Activated naive CD8-positive, alpha-beta T cell (primary cell): ENCODE measurements at regions not wholly inside any gene's neighbourhood (a gene's known extent, or its start where the extent isn't known, plus 50 kb on each side); places are given as distances from the start of the nearest gene placed in this dataset.

Source experiments
- H3K27ac Mint-ChIP-seq: one replicate; pipeline ENCODE4 v1.8.0; 2021; ENCODE audit warnings: mixed read lengths
- H3K27me3 Mint-ChIP-seq: one replicate; pipeline ENCODE4 v1.8.0; 2021; ENCODE audit warnings: mixed read lengths
- H3K36me3 Mint-ChIP-seq: one replicate; pipeline ENCODE4 v1.8.0; 2021; ENCODE audit warnings: mixed read lengths
- H3K4me1 Mint-ChIP-seq: one replicate; pipeline ENCODE4 v1.8.0; 2021; ENCODE audit warnings: low read depth, mixed read lengths
- H3K4me3 Mint-ChIP-seq: one replicate; pipeline ENCODE4 v1.8.0; 2021; ENCODE audit warnings: mild to moderate bottlenecking, mixed read lengths
- H3K9me3 Mint-ChIP-seq: one replicate; pipeline ENCODE4 v1.8.0; 2021; ENCODE audit warnings: low read depth, mixed read lengths

DNA sequence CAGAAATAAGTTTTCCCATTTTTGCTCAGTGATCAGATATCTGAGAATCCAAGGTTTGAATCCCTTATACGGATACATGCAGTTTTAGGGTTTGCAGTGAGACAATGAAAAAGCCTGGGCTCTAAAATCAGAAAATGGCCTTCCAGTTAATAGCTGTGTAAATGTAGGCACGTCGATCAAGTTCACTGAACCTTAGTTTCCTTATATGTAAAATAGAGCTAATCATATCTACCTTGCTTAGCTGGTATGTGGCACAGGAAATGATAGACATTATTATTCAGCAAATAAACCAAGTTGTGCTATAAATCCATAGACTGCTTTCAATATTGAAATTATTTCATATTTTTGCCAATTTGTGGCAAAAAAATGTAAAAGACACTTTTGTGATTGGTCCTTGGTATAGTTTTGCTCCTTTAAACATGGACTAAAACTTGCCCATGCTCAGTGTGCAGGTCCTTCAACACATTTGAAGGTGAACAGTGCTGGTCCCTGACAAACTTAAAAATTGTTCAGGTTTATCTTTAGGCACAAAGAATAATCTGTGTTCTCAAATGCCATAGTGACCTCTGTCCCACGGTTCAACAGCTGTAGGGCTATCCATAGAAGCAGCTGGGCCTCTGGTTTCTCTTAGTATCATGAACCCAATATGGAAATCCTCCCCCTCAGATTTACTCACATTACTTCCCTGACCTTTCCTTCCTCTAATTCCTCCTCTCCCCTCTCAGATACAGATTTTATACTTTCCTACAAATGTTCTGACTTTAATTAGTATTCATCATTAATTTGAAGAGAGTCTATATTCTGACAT is 51.0 kb downstream of the CCDC54 start:
- peaks cover 17% of the 10 kb centered on the region for H3K4me1 Mint-ChIP-seq
- no peaks in the 10 kb centered on the region for H3K9me3 Mint-ChIP-seq
- peak overlapping the region; percentile 4 for H3K27ac Mint-ChIP-seq
- H3K4me3 Mint-ChIP-seq = no peak overlapping the region
- H3K36me3 Mint-ChIP-seq = no peaks in the 10 kb centered on the region
- H3K27me3 Mint-ChIP-seq = peaks cover 3% of the 10 kb centered on the region

DNA sequence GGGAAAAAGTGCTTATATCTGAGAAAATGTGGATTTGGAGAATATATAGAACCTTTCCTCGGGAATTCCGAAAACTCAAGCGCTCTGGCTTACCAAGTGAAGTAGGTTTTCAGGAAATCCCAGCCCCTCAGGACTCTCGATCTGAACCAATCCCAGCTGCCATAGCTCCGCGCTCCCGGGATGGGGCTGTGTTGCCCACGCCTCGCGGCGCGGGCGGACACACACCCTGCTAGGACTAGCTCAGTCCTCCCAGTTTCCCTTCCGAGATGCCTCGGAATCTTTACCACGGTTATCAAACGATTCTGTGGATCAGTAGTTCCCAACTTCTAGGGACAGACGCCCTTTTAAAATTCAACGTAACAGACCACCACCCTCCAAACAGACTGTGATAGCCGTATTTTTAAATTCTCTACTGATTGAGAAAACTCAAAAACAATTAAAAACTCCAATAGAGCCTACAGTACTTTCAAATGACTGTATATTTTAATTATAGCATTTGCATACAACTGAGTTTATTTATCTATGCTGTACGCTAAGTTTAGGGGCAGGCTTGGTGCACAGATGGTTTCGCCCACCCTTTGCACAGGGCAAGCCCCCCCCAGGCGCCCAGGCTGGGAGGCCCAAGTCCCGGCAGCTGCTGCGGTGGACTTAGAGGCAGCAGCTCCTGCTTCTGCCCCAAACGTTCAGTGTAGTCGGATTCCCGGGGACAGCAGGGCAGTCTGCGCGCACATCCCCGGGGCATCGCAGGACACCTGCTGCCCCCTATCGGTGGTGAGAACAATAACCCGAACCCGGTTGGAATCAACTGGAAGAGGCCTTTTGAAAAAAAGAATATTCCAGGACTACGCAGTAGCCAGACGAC is 52.3 kb downstream of the CCDC54 start:
- Mint-ChIP-seq H3K27ac (no peak overlapping the region), H3K4me3 (peak overlapping the region; percentile 86), H3K27me3 (peaks cover 3% of the 10 kb centered on the region), H3K36me3 (no peaks in the 10 kb centered on the region), H3K9me3 (no peaks in the 10 kb centered on the region), H3K4me1 (peaks cover 17% of the 10 kb centered on the region)

DNA sequence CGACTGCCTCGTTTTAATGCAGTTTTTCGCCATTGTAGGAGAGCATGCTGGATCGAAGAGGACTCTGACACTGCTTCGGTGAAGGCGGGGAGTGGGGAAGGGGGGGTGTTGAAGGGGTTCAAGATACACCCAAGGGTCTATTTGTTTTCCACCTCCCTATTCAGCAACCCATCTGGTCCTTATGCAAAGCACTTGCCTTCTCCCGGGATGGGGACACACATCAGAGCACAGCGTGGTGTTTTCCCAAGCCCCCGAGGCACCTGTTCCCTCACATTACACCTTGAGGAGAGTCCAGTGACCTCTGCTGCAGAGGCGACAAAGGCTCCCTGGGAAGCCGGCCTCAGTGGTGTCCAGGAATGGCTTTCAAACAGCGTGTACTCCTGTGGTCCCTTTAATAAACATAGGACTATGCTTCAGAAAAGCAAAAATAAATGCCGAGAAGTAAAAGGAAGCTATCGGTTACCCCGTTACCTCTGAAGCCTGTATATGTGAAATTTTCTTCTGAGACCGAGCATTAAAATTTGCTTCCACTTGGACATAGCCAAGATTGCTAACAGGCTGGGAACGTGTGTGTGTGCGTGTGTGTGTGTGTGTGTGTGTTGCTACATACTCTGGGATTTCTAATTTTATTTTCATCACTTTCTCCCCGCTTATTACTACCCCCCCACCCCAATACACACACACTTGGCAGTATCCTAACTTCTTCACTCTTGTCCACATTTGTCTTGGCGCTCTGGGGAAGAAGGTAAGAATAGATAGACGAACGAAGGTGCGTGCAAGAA is 53.2 kb downstream of the CCDC54 start:
- H3K4me3 Mint-ChIP-seq = peak overlapping the region; percentile 86
- H3K36me3 Mint-ChIP-seq = no peaks in the 10 kb centered on the region
- no peaks in the 10 kb centered on the region for H3K9me3 Mint-ChIP-seq
- peaks cover 5% of the 10 kb centered on the region for H3K27me3 Mint-ChIP-seq
- peak overlapping the region; percentile 51 for H3K27ac Mint-ChIP-seq
- H3K4me1 Mint-ChIP-seq = peaks cover 17% of the 10 kb centered on the region

DNA sequence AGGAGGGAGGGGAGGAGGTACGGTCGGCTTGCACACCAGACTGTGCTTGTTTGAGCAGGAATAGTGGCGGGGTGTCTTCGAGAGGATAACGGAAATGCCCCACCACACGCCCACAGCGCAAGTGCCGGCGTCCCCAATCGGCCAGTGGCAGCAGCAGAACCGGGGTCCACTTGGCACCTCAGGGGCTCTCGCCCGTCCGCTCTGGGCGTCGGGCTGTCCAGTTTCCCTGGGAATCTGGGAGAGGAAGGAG is 53.7 kb downstream of the CCDC54 start:
- Mint-ChIP-seq H3K27me3 (peaks cover 5% of the 10 kb centered on the region), H3K4me3 (peak overlapping the region; percentile 86), H3K4me1 (peaks cover 17% of the 10 kb centered on the region), H3K9me3 (no peaks in the 10 kb centered on the region), H3K36me3 (no peaks in the 10 kb centered on the region), H3K27ac (peak overlapping the region; percentile 51)

DNA sequence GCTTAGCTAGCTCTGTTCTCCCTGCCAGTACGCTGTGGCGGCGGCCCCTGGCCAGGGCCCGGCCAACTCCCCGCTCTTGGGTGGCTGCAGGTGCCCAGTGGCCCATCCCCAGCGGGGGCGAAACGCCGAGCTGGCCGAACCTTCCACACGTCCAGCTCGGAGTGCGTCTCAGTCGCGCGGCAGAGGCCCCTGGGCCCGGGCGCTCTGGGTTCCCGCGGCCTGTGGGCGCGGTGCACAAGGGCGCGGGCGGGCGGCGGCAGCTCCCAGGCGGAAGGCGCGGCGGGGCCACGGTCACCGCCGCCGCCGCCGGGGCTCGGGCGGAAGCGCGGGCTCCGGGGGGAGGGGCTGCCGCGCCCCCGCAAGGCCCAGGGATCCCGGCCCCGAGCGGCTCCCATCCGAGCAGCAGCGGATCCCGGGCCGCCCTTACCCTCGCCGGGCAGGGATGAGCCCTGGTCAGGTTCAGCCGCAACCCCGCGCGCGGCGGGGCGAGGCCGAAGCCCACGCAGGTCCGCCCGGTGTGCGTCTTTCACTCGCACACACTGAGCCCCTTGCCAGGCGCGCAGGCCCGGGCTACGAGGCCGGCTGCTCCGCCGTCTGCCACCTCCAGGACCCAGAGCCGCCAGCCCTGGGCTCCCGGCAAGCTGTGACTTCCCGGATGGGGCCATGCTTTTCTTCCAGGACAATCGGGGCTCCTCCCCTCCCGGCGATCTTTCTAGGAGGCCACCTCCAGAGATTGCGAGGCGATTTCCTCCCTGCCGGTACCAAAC is 54.2 kb downstream of the CCDC54 start:
- peaks cover 17% of the 10 kb centered on the region for H3K4me1 Mint-ChIP-seq
- H3K27me3 Mint-ChIP-seq = peaks cover 5% of the 10 kb centered on the region
- no peaks in the 10 kb centered on the region for H3K9me3 Mint-ChIP-seq
- H3K36me3 Mint-ChIP-seq = no peaks in the 10 kb centered on the region
- H3K4me3 Mint-ChIP-seq = peak overlapping the region; percentile 90
- peak overlapping the region; percentile 75 for H3K27ac Mint-ChIP-seq

DNA sequence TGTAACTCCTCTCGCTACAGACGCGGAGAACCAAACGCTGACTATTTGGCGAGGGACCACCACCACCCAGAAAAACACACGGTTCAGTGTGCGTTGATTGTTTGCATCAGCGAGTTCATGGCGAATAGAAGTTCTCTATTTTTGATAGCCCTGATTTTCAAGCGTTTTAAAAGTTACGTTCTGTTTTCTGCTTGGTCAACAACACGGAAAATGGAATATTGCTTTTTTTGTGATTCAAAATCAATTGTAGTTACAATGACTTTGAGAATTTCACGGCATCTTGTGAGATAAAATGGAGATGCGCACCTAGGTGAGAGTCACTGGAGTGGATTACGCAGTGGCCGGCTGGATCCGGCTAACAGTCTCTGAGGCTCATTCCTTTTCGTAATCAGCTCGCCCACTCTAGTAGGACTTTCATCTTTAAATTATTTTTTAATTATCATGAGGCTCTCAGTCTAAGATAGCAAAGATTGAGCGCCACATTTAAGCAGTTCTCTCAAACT is 54.8 kb downstream of the CCDC54 start:
- peak overlapping the region; percentile 90 for H3K4me3 Mint-ChIP-seq
- peaks cover 5% of the 10 kb centered on the region for H3K27me3 Mint-ChIP-seq
- H3K36me3 Mint-ChIP-seq = no peaks in the 10 kb centered on the region
- peak overlapping the region; percentile 75 for H3K27ac Mint-ChIP-seq
- peaks cover 17% of the 10 kb centered on the region for H3K4me1 Mint-ChIP-seq
- no peaks in the 10 kb centered on the region for H3K9me3 Mint-ChIP-seq

DNA sequence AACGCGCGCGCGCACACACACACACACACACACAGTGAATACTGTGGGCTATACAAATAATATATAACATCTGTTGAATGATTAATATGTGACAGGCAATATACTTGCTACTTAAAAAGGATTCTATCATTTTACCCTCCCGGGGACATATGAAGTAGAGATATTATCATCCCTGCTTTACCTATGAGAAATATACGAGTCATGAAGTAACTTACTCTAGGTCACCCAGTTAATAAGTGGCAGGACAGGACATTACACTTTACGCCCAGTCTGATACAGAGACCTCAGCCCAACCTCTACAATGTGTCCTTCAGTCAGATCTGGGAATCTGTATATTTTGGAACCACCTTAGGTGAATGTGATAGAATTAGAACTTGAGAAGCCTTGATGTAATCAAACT is 55.4 kb downstream of the CCDC54 start:
- H3K4me3 Mint-ChIP-seq = peak overlapping the region; percentile 90
- H3K27me3 Mint-ChIP-seq = peaks cover 5% of the 10 kb centered on the region
- H3K4me1 Mint-ChIP-seq = peaks cover 17% of the 10 kb centered on the region
- H3K36me3 Mint-ChIP-seq = no peaks in the 10 kb centered on the region
- H3K27ac Mint-ChIP-seq = no peak overlapping the region
- H3K9me3 Mint-ChIP-seq = no peaks in the 10 kb centered on the region

DNA sequence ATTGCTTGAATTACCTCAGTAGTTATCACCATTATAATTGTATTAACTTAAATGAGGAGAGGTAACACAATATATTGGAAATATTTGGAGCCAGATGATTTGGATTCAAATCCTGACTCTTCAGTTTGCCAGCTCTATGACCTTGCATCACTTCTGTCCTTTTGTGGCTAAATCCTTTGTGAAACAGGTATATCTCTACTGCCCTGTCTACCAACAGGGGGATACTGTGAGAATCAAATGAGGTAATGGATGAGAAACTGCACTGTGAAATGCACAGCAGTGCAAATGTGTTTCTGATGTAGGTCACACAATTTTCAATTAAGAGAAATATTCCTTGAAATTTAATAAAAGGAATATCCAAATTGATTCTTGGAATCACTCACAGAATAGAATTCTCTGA is 58.8 kb downstream of the CCDC54 start:
- Mint-ChIP-seq H3K27me3 (peaks cover 6% of the 10 kb centered on the region), H3K4me1 (peaks cover 7% of the 10 kb centered on the region), H3K4me3 (no peak overlapping the region), H3K27ac (no peak overlapping the region), H3K9me3 (no peaks in the 10 kb centered on the region), H3K36me3 (no peaks in the 10 kb centered on the region)

DNA sequence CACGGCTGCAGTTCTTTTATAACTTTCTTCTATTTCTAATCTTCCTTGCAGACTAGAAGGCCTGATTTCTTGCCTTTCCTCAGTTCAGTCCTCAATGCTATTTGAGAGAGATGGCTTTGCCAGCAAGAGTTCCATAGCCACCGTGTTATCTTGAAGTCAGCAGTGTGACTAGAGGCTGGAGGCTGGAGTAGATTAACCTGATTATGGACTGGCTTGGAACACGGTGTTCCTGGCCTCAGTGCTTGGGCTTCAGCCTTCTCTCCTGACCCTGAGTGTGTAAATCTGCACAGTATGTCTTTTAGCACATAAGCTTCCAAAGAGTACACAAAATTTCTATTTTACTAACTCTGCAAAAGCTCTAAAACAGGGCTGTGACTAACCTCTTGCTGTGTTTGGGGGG is 61.4 kb downstream of the CCDC54 start:
- H3K36me3 Mint-ChIP-seq = no peaks in the 10 kb centered on the region
- H3K4me1 Mint-ChIP-seq = no peaks in the 10 kb centered on the region
- H3K4me3 Mint-ChIP-seq = no peak overlapping the region
- H3K27ac Mint-ChIP-seq = no peak overlapping the region
- peaks cover 3% of the 10 kb centered on the region for H3K27me3 Mint-ChIP-seq
- H3K9me3 Mint-ChIP-seq = no peaks in the 10 kb centered on the region

DNA sequence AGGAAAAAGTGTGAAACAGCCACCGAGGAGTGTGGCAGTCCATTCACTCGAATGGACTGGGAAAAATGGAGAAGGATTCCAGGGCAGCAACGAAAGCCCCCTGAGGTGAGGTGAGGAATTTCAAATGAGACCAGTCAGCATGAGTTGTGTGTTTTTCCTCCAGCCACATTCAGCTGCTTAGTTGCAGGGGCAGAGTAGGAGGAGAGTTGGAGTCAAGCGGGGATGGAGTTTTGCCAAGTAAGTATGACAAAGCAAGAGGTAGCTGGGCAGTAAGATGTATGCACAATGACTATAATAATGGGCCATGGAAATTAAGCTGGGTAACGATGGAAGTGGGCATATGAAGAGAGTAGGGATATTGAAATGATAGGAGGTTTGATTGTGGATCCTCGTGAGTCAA is 64.4 kb downstream of the CCDC54 start:
- H3K36me3 Mint-ChIP-seq = no peaks in the 10 kb centered on the region
- no peaks in the 10 kb centered on the region for H3K9me3 Mint-ChIP-seq
- no peaks in the 10 kb centered on the region for H3K4me1 Mint-ChIP-seq
- H3K27ac Mint-ChIP-seq = no peak overlapping the region
- H3K27me3 Mint-ChIP-seq = peaks cover 1% of the 10 kb centered on the region
- H3K4me3 Mint-ChIP-seq = no peak overlapping the region

DNA sequence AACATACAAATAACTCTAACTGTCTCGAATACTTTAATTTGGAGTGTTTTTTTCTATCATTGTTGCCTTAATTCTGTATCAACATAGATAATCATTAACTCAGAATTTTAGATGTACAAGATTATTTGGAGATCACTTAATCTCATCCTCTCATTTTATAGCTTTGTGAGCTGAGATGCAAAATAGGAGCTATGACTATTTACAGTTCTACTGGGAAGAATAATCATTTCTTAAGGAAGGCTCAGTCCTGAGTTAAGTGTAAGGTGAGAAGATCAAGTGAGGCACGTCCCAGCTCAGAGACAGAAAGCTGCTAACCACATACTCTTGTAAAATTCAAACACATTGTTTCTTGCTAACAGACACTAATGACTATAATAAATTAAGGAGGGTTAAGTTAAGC is 66.2 kb downstream of the CCDC54 start:
- Mint-ChIP-seq H3K4me3 (no peak overlapping the region), H3K4me1 (no peaks in the 10 kb centered on the region), H3K27ac (no peak overlapping the region), H3K27me3 (no peaks in the 10 kb centered on the region), H3K36me3 (no peaks in the 10 kb centered on the region), H3K9me3 (no peaks in the 10 kb centered on the region)

DNA sequence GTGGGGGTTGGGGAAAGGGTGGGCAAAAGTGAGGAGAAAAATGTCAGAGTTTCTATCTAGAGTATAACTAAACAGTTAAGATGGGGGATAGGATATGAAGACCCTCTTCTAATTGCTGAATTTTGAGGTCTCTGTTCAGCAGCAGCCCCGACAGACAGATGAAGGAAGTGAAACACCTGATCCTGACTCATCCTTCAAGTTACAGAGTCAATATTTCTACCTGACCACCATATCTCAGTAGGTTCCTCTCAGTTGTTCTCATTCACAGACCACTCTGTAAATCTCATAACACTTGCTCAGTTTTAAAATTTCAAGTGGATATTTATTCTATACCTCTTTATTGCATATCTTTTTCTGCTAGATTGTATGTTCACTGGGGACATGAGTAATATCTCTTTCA is 69.5 kb downstream of the CCDC54 start:
- H3K27ac Mint-ChIP-seq = no peak overlapping the region
- no peaks in the 10 kb centered on the region for H3K27me3 Mint-ChIP-seq
- H3K36me3 Mint-ChIP-seq = no peaks in the 10 kb centered on the region
- no peaks in the 10 kb centered on the region for H3K9me3 Mint-ChIP-seq
- no peaks in the 10 kb centered on the region for H3K4me1 Mint-ChIP-seq
- H3K4me3 Mint-ChIP-seq = no peak overlapping the region

DNA sequence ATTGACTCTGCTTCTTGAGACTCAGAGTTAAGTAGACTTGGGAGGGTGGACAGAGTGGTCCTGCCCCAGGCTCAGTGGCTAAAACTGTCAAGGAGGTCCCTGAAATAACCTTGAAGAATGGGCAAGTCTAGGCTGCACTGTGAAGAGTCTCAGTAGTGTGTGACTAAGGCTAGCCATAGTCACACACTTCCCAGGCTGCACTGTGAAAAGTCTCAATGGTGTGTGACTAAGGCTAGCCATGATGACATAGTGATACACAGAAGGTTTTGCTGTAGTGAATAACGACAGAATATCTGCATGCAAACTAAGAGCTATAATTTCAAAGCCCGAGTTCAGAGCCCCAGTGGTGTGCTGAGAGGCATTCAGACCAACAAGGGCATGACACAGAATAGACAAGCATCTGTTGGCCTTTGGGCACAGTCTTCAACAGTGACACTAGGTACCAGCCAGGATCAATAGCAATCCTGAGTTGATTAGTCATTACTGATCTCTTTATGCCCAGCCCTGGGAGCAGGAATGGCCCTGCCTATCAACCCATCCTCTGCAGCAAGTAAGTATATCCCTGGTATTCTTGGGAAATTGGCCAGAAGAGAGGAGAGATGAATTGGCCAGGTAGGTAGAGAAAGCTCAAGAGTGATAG is 72.4 kb upstream of the BBX start:
- Mint-ChIP-seq H3K27ac (peak overlapping the region; percentile 66), H3K4me3 (no peak overlapping the region), H3K4me1 (no peaks in the 10 kb centered on the region), H3K9me3 (no peaks in the 10 kb centered on the region), H3K36me3 (no peaks in the 10 kb centered on the region), H3K27me3 (peaks cover 3% of the 10 kb centered on the region)

DNA sequence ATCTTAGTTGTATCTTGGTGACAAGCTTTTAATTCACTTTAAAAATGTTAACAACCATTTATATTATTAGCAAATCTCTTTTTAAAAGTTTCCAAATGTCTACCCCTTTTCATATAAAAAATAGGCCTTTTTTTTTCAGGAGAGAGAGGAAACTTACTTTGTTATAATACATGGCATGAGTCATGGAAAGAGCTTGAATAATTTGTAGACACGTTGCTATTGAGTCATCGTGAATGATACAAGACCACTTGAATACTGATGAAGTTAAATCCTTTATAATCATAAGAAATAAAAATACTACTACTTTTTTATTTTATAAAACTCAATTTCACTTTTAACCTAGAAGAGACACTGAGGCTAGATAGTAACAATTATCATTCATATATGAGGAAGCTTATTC is 70.3 kb upstream of the BBX start:
- Mint-ChIP-seq H3K27ac (no peak overlapping the region), H3K27me3 (peaks cover 3% of the 10 kb centered on the region), H3K4me1 (no peaks in the 10 kb centered on the region), H3K9me3 (no peaks in the 10 kb centered on the region), H3K4me3 (no peak overlapping the region), H3K36me3 (no peaks in the 10 kb centered on the region)
